ENCODE measurements at regions not wholly inside any gene's neighbourhood (a gene's known extent, or its start where the extent isn't known, plus 50 kb on each side); places are given as distances from the start of the nearest gene placed in this dataset.

DNA sequence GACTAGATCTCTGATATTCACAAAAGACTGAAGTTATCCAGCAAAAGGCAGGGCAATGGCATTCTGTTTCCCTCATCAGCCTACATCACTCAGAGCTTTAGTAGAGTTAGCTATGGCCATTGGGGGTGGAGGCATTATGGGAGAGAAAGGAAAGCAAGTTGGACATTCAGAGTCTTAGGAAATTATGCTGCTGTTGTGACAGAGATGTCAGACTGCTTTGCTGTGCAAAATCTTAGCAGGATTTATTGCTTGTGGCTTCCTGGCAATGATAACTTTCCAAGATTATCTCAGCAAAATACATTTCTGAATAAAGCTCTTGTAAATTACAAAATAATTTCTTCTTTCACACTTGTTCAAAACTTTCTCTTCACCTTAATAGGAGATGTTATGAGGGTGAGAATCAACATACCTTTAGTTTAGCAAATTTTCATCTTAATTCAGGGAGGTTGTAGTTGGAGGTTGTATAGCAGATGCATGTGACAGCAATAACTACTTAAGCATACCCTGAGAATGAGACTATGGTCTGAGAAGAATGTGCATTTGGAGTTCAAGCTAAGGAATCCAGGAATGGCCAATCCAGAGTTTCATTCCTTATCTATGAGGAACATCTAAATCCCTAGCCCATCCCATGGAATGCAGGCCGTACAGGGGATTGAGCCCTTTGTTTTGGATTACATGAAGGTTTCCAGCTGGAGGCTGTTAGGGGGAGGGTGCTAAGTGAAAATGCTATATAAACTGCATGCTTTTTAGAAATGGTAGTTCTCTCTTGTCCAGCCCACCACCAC, 179.8 kb downstream of the HAO1 start:
- TF ChIP-seq CTCF (conservative IDR thresholded peaks at IDR 0.05): no peak
- TF ChIP-seq ZFX (IDR thresholded peaks at IDR 0.05): no peak
